K562 (cell line): ENCODE measurements at regions not wholly inside any gene's neighbourhood (a gene's known extent, or its start where the extent isn't known, plus 50 kb on each side); places are given as distances from the start of the nearest gene placed in this dataset.
"Not testable (repeated sequence)": the region's sequence is repeated elsewhere in the genome, so short reads cannot be mapped to it uniquely, and the experiment has no call there.

Source experiments
- CHD4 ChIP-seq: fragments of 200-600 bp; sonication (generic); IDR thresholded peaks from 3 replicates; pipeline ENCODE4 v1.6.1; 2012; ENCODE audit warnings: low read depth, mild to moderate bottlenecking, mixed read lengths, low read length, inconsistent platforms; ENCODE audit not compliant: insufficient read depth, insufficient replicate concordance, poor library complexity, severe bottlenecking
- EP300 ChIP-seq: IDR thresholded peaks from 2 replicates; pipeline ENCODE4 v1.6.1; 2012; ENCODE audit warnings: low read length, improper control_type of control experiment
- GATAD2B ChIP-seq: fragments of 450-650 bp; IDR thresholded peaks from 2 replicates; pipeline ENCODE4 v1.6.1; 2017; ENCODE audit warnings: mild to moderate bottlenecking, borderline replicate concordance
- GTF2B ChIP-seq: IDR thresholded peaks from 2 replicates; pipeline ENCODE4 v1.6.1; 2011; ENCODE audit not compliant: insufficient read length; ENCODE audit errors: extremely low read depth
- POLR2A ChIP-seq: fragments of 450-650 bp; conservative IDR thresholded peaks from 2 replicates; pipeline ENCODE4 v1.6.1; 2016
- ZBTB43 ChIP-seq: sonication (generic); formaldehyde crosslinking; IDR thresholded peaks from 2 replicates; pipeline ENCODE4 v1.8.0; 2023; ENCODE audit warnings: mild to moderate bottlenecking, missing genetic modification reagents

GRCh38 chr2:44106509-44106908 is 62.2 kb upstream of the PPM1B start:
- TF ChIP-seq EP300; POLR2A; CHD4; GTF2B; ZBTB43 (CRISPR knock-in tag); GATAD2B: not testable (repeated sequence)
